ENCODE measurements at regions not wholly inside any gene's neighbourhood (a gene's known extent, or its start where the extent isn't known, plus 50 kb on each side); places are given as distances from the start of the nearest gene placed in this dataset.

- no peak for TF ChIP-seq CTCF (IDR thresholded peaks at IDR 0.05)
Observed at GRCh38 chr7:125636320-125636962, 706.8 kb upstream of the POT1 start.

- TF ChIP-seq CTCF (IDR thresholded peaks at IDR 0.05) = no peak
Observed at GRCh38 chr7:125618516-125618915, 688.9 kb upstream of the POT1 start.

GRCh38 chr7:125611582-125611981 lies 682.0 kb upstream of the POT1 start:
- no peak for TF ChIP-seq CTCF (IDR thresholded peaks at IDR 0.05)

GRCh38 chr7:125606671-125607070 lies 677.0 kb upstream of the POT1 start:
- TF ChIP-seq CTCF (IDR thresholded peaks at IDR 0.05) = no peak

GRCh38 chr7:125605241-125605640 lies 675.6 kb upstream of the POT1 start:
- no peak for TF ChIP-seq CTCF (IDR thresholded peaks at IDR 0.05)

- no peak for TF ChIP-seq CTCF (IDR thresholded peaks at IDR 0.05)
Observed at GRCh38 chr7:125602441-125602840, 672.8 kb upstream of the POT1 start.

- TF ChIP-seq CTCF (IDR thresholded peaks at IDR 0.05) = no peak
Observed at GRCh38 chr7:125599387-125599786, 669.8 kb upstream of the POT1 start.

- TF ChIP-seq CTCF (IDR thresholded peaks at IDR 0.05) = no peak
Observed at GRCh38 chr7:125592331-125592730, 662.7 kb upstream of the POT1 start.
